ENCODE measurements at regions not wholly inside any gene's neighbourhood (a gene's known extent, or its start where the extent isn't known, plus 50 kb on each side); places are given as distances from the start of the nearest gene placed in this dataset.

- TF ChIP-seq, protein P1, sequence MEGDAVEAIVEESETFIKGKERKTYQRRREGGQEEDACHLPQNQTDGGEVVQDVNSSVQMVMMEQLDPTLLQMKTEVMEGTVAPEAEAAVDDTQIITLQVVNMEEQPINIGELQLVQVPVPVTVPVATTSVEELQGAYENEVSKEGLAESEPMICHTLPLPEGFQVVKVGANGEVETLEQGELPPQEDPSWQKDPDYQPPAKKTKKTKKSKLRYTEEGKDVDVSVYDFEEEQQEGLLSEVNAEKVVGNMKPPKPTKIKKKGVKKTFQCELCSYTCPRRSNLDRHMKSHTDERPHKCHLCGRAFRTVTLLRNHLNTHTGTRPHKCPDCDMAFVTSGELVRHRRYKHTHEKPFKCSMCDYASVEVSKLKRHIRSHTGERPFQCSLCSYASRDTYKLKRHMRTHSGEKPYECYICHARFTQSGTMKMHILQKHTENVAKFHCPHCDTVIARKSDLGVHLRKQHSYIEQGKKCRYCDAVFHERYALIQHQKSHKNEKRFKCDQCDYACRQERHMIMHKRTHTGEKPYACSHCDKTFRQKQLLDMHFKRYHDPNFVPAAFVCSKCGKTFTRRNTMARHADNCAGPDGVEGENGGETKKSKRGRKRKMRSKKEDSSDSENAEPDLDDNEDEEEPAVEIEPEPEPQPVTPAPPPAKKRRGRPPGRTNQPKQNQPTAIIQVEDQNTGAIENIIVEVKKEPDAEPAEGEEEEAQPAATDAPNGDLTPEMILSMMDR (conservative IDR thresholded peaks at IDR 0.05; ENCODE audit: low read length) = no peak
- no peak for TF ChIP-seq EZH2phosphoT487 (IDR thresholded peaks at IDR 0.05; ENCODE audit: borderline replicate concordance)
- H3K79me2 ChIP-seq (ENCODE audit: insufficient read depth, low read length) = no peaks in the 10 kb centered on the region
- H2AFZ ChIP-seq (ENCODE audit: low read length) = no peak overlapping the region
- no peaks in the 10 kb centered on the region for H3K4me1 ChIP-seq (ENCODE audit: insufficient read depth, low read length, poor library complexity, severe bottlenecking)
- H3K9me2 ChIP-seq (replicated peaks; ENCODE audit: low read depth, low read length) = no peaks in the 10 kb centered on the region
- no peaks in the 10 kb centered on the region for H3F3A ChIP-seq (ENCODE audit: low read depth)
- H3K4me2 ChIP-seq (ENCODE audit: low read depth, low read length, poor library complexity, severe bottlenecking) = no peak overlapping the region
- H3K9me3 ChIP-seq (ENCODE audit: insufficient read depth, low read depth, low read length) = no peaks in the 10 kb centered on the region
- no peak overlapping the region for H3K9ac ChIP-seq (ENCODE audit: low read depth, low read length, poor library complexity, severe bottlenecking)
- H3K36me3 ChIP-seq (ENCODE audit: insufficient read depth, low read length) = no peaks in the 10 kb centered on the region
- H3K4me3 ChIP-seq (ENCODE audit: low read length, poor library complexity, severe bottlenecking) = no peak overlapping the region
- peaks cover 4% of the 10 kb centered on the region for H3K27me3 ChIP-seq (ENCODE audit: insufficient read depth, low read length, poor library complexity, severe bottlenecking)
- no peaks in the 10 kb centered on the region for H4K20me1 ChIP-seq (ENCODE audit: insufficient read depth, low read length, poor library complexity, severe bottlenecking)
Measured at GRCh38 chr2:160898581-160899307, 261.5 kb upstream of the TANK start.

- Histone ChIP-seq H3K4me3 (ENCODE audit: low read length, poor library complexity, severe bottlenecking) (no peak overlapping the region), H3K79me2 (ENCODE audit: insufficient read depth, low read length) (no peaks in the 10 kb centered on the region), H3K27me3 (ENCODE audit: insufficient read depth, low read length, poor library complexity, severe bottlenecking) (no peaks in the 10 kb centered on the region), H3K9ac (ENCODE audit: low read depth, low read length, poor library complexity, severe bottlenecking) (no peak overlapping the region), H3K9me3 (ENCODE audit: insufficient read depth, low read depth, low read length) (no peaks in the 10 kb centered on the region), H3K9me2 (replicated peaks; ENCODE audit: low read depth, low read length) (no peaks in the 10 kb centered on the region), H3F3A (ENCODE audit: low read depth) (no peaks in the 10 kb centered on the region), H3K4me2 (ENCODE audit: low read depth, low read length, poor library complexity, severe bottlenecking) (no peak overlapping the region), H2AFZ (ENCODE audit: low read length) (no peak overlapping the region), H4K20me1 (ENCODE audit: insufficient read depth, low read length, poor library complexity, severe bottlenecking) (no peaks in the 10 kb centered on the region), H3K4me1 (ENCODE audit: insufficient read depth, low read length, poor library complexity, severe bottlenecking) (no peaks in the 10 kb centered on the region), H3K36me3 (ENCODE audit: insufficient read depth, low read length) (no peaks in the 10 kb centered on the region)
- TF ChIP-seq, protein P1 (conservative IDR thresholded peaks at IDR 0.05; ENCODE audit: low read length) = no peak
- TF ChIP-seq EZH2phosphoT487 (IDR thresholded peaks at IDR 0.05; ENCODE audit: borderline replicate concordance) = no peak
Measured at GRCh38 chr2:160901613-160902012, 258.6 kb upstream of the TANK start.

DNA sequence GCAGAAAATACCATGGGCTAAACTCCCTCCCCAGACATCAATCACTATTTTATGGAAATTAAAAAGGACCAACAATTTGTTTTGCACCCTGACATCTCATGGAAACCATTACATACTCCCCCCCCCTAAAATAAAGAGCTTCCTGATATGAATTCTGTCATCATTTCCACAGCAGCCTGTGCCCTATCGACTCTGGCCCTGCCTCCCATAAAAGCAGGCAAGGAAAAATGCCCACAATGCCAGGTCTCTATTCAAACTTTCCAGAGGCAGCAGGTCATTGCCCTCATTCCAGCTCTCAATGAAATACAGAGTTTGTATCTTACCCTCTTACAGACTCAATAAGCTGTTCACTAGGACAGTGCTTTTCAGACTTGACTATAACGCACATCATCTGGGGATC is 254.4 kb upstream of the TANK start:
- H3K9me2 ChIP-seq (replicated peaks; ENCODE audit: low read depth, low read length) = no peaks in the 10 kb centered on the region
- no peak overlapping the region for H3K4me2 ChIP-seq (ENCODE audit: low read depth, low read length, poor library complexity, severe bottlenecking)
- no peak overlapping the region for H3K4me3 ChIP-seq (ENCODE audit: low read length, poor library complexity, severe bottlenecking)
- H2AFZ ChIP-seq (ENCODE audit: low read length) = no peak overlapping the region
- H4K20me1 ChIP-seq (ENCODE audit: insufficient read depth, low read length, poor library complexity, severe bottlenecking) = no peaks in the 10 kb centered on the region
- no peaks in the 10 kb centered on the region for H3F3A ChIP-seq (ENCODE audit: low read depth)
- no peaks in the 10 kb centered on the region for H3K27me3 ChIP-seq (ENCODE audit: insufficient read depth, low read length, poor library complexity, severe bottlenecking)
- H3K4me1 ChIP-seq (ENCODE audit: insufficient read depth, low read length, poor library complexity, severe bottlenecking) = peaks cover 5% of the 10 kb centered on the region
- TF ChIP-seq, protein P1 (conservative IDR thresholded peaks at IDR 0.05; ENCODE audit: low read length) = no peak
- no peak for TF ChIP-seq EZH2phosphoT487 (IDR thresholded peaks at IDR 0.05; ENCODE audit: borderline replicate concordance)
- no peak overlapping the region for H3K9ac ChIP-seq (ENCODE audit: low read depth, low read length, poor library complexity, severe bottlenecking)
- no peaks in the 10 kb centered on the region for H3K36me3 ChIP-seq (ENCODE audit: insufficient read depth, low read length)
- H3K9me3 ChIP-seq (ENCODE audit: insufficient read depth, low read depth, low read length) = no peaks in the 10 kb centered on the region
- no peaks in the 10 kb centered on the region for H3K79me2 ChIP-seq (ENCODE audit: insufficient read depth, low read length)

All from Loucy (cell line).